Activated naive CD4-positive, alpha-beta T cell treated with anti-CD3 and anti-CD28 coated beads for 36 hours (primary cell): ENCODE measurements at regions not wholly inside any gene's neighbourhood (a gene's known extent, or its start where the extent isn't known, plus 50 kb on each side); places are given as distances from the start of the nearest gene placed in this dataset.

Experiments
- CTCF ChIA-PET: fragments of 350-600 bp; sonication (Branson Sonifier 250); formaldehyde crosslinking; loops from one replicate; lab custom pipeline; 2021; ENCODE audit warnings: antibody characterized with exemption; lab: Charles Lee
- DNase-seq: peaks from one replicate; pipeline ENCODE4 v3.0.0-alpha.2; 2020
- H3K27ac Mint-ChIP-seq: one replicate; pipeline ENCODE4 v1.8.0; 2021; ENCODE audit warnings: mild to moderate bottlenecking, mixed read lengths
- H3K27me3 Mint-ChIP-seq: one replicate; pipeline ENCODE4 v1.8.0; 2021; ENCODE audit warnings: low read depth, mixed read lengths
- H3K36me3 Mint-ChIP-seq: one replicate; pipeline ENCODE4 v1.8.0; 2021; ENCODE audit warnings: low read depth, mixed read lengths
- H3K4me1 Mint-ChIP-seq: one replicate; pipeline ENCODE4 v1.8.0; 2021; ENCODE audit warnings: low read depth, mixed read lengths
- H3K4me3 Mint-ChIP-seq: one replicate; pipeline ENCODE4 v1.8.0; 2021; ENCODE audit warnings: mild to moderate bottlenecking, moderate library complexity, mixed read lengths
- H3K9me3 Mint-ChIP-seq: one replicate; pipeline ENCODE4 v1.8.0; 2021; ENCODE audit warnings: mixed read lengths
- intact Hi-C: fragments of 100-400 bp; cut with micrococcal nuclease; formaldehyde crosslinking; loops from one replicate; pipeline ENCODE4 v1.15.1; 2023

- Mint-ChIP-seq H3K4me3 (no peak overlapping the region), H3K4me1 (no peaks in the 10 kb centered on the region), H3K27ac (no peak overlapping the region), H3K36me3 (no peaks in the 10 kb centered on the region), H3K9me3 (no peaks in the 10 kb centered on the region), H3K27me3 (no peaks in the 10 kb centered on the region)
- no peak for DNase-seq
- CTCF ChIA-PET = interaction anchor here (0.9 to 1.2 kb wide), 3 partner anchors 19 to 377 kb away, joined by 3 to 8 read pairs (median 5); no protein-coding TSS in a partner anchor
- intact Hi-C loops = loop anchor here (5.0 kb wide), 1 partner anchor 621 kb away; no protein-coding TSS in a partner anchor
Observed at GRCh38 chr15:56868170-56868569, 50.3 kb upstream of the TCF12 start.

- Mint-ChIP-seq H3K27ac (no peak overlapping the region), H3K4me1 (no peaks in the 10 kb centered on the region), H3K9me3 (no peaks in the 10 kb centered on the region), H3K4me3 (no peak overlapping the region), H3K27me3 (no peaks in the 10 kb centered on the region), H3K36me3 (no peaks in the 10 kb centered on the region)
- CTCF ChIA-PET = no interaction called here
- DNase-seq = no peak
- intact Hi-C loops = loop anchor here (5.0 kb wide), 1 partner anchor 620 kb away; no protein-coding TSS in a partner anchor
Observed at GRCh38 chr15:56866803-56867202, 51.6 kb upstream of the TCF12 start.

DNA sequence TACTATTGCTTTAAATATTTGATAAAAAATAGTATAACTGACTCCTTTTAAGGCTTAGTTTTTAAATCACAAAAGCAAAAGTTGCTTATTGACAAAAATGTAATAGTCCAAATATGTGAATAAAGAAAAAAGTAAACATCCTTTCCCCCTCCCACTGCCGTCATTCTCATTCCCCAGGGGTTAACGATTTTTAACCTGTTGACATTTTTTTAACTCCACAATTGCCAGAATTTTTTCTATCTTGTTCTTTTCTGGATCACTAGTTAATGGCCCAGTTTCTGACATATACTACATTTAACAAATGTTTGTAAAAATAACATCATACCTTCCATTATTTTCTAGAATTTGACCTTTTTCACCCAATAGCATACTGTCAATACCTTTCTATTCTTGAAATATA is 60.6 kb upstream of the TCF12 start:
- no peak for DNase-seq
- no peak overlapping the region for H3K27ac Mint-ChIP-seq
- H3K4me1 Mint-ChIP-seq = no peaks in the 10 kb centered on the region
- no peaks in the 10 kb centered on the region for H3K27me3 Mint-ChIP-seq
- CTCF ChIA-PET = no interaction called here
- no peaks in the 10 kb centered on the region for H3K36me3 Mint-ChIP-seq
- H3K4me3 Mint-ChIP-seq = no peak overlapping the region
- intact Hi-C loops = no loop called here
- H3K9me3 Mint-ChIP-seq = no peaks in the 10 kb centered on the region

DNA sequence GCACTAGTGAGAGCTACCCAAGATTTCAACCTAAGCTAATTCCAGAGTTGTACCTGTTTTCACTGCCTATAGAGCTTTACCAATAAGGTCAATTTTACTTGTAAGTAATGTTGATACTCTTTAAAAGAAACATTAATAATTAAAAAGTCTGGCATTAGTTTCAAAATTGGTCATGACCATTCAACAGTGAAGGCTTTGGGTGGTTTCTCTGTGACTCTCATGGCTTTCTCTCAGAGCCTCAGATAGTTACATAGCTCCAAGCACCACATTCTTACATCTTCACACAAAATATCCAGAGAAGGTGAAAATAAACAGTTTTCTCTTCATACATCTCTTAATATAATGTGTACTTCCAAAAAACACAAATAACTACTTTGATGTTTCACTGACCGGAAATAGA is 61.5 kb upstream of the TCF12 start:
- intact Hi-C loops = no loop called here
- Mint-ChIP-seq H3K27me3 (no peaks in the 10 kb centered on the region), H3K4me3 (no peak overlapping the region), H3K36me3 (no peaks in the 10 kb centered on the region), H3K27ac (no peak overlapping the region), H3K4me1 (no peaks in the 10 kb centered on the region), H3K9me3 (no peaks in the 10 kb centered on the region)
- DNase-seq = no peak
- CTCF ChIA-PET = interaction anchor here (0.6 kb wide), 1 partner anchor 55 kb away, joined by 3 read pairs; no protein-coding TSS in a partner anchor

DNA sequence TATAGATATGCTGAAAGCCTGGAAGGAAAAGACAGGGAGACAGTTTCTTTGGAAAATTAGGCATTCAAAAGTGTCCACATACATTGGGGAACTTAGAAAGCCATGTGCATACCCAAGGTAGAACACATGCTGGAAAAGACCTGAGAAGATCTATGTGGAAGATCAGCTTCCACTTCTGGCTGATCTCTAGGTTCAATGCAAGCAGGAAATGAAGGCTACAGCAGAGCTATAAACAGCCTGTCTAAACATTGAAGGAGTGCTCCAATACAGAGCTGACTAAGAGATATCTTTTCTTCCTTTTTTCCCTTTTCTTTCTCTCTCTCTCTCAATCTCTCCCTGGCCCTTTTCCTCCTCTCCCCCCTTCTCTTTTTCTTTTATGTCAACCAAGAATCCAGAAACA is 73.6 kb upstream of the TCF12 start:
- no peak for DNase-seq
- CTCF ChIA-PET = no interaction called here
- Mint-ChIP-seq H3K4me3 (no peak overlapping the region), H3K4me1 (no peaks in the 10 kb centered on the region), H3K27me3 (no peaks in the 10 kb centered on the region), H3K27ac (no peak overlapping the region), H3K9me3 (no peaks in the 10 kb centered on the region), H3K36me3 (no peaks in the 10 kb centered on the region)
- intact Hi-C loops = loop anchor here (10.0 kb wide), 1 partner anchor 230 kb away; no protein-coding TSS in a partner anchor

DNA sequence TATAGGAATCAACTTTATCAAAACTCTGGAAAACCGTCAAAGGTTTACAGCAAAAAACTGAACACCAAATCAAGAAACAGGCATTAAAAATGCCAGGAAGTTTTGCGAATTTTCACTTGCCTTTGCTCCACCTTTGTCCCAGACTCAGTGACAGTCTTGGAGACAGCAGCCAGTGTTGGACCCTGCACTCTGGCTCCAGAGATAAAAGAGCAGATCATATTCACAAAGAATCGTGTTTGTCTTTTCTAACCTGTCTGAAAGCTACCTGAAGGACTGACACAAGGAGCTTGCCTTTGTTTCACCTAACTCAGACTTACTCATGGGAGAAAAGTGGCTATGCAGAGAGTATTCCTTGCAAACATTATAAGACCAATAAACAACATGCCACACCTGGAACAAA is 74.0 kb upstream of the TCF12 start:
- no peak overlapping the region for H3K4me3 Mint-ChIP-seq
- H3K27me3 Mint-ChIP-seq = no peaks in the 10 kb centered on the region
- CTCF ChIA-PET = no interaction called here
- no peak for DNase-seq
- H3K36me3 Mint-ChIP-seq = no peaks in the 10 kb centered on the region
- H3K4me1 Mint-ChIP-seq = peaks cover 2% of the 10 kb centered on the region
- H3K9me3 Mint-ChIP-seq = no peaks in the 10 kb centered on the region
- no peak overlapping the region for H3K27ac Mint-ChIP-seq
- intact Hi-C loops = loop anchor here (10.0 kb wide), 1 partner anchor 230 kb away; no protein-coding TSS in a partner anchor

DNA sequence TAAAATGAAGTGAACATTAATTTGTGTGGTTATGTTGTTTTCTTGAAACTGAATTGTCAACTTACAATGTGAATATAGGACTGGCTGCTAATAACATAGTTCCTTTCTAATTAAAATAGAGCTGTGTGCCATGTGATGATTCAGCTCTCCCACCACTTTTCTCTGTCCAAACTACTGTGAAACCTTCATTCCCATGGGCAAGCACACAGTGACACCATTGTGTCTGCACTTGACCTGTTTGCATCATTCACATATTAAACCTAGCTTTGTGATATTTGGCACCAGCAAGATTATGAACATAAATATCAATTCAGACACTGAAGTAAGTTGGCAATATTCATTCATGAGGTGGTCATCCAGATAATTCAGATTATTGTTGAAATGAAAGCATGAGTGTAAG is 78.8 kb upstream of the TCF12 start:
- no peaks in the 10 kb centered on the region for H3K9me3 Mint-ChIP-seq
- no peaks in the 10 kb centered on the region for H3K36me3 Mint-ChIP-seq
- H3K4me3 Mint-ChIP-seq = no peak overlapping the region
- intact Hi-C loops = loop anchor here (10.0 kb wide), 1 partner anchor 225 kb away; no protein-coding TSS in a partner anchor
- H3K27ac Mint-ChIP-seq = no peak overlapping the region
- H3K4me1 Mint-ChIP-seq = peaks cover 6% of the 10 kb centered on the region
- H3K27me3 Mint-ChIP-seq = no peaks in the 10 kb centered on the region
- CTCF ChIA-PET = no interaction called here
- DNase-seq = no peak

GRCh38 chr15:56839099-56839498 is 79.3 kb upstream of the TCF12 start:
- CTCF ChIA-PET = no interaction called here
- intact Hi-C loops = no loop called here
- Mint-ChIP-seq H3K4me1 (peaks cover 6% of the 10 kb centered on the region), H3K27ac (no peak overlapping the region), H3K9me3 (no peaks in the 10 kb centered on the region), H3K27me3 (no peaks in the 10 kb centered on the region), H3K4me3 (no peak overlapping the region), H3K36me3 (no peaks in the 10 kb centered on the region)
- no peak for DNase-seq

- intact Hi-C loops = no loop called here
- H3K9me3 Mint-ChIP-seq = no peaks in the 10 kb centered on the region
- no peak for DNase-seq
- no peak overlapping the region for H3K4me3 Mint-ChIP-seq
- CTCF ChIA-PET = interaction anchor here (0.6 kb wide), 1 partner anchor 378 kb away, joined by 3 read pairs; no protein-coding TSS in a partner anchor
- no peaks in the 10 kb centered on the region for H3K36me3 Mint-ChIP-seq
- H3K27me3 Mint-ChIP-seq = no peaks in the 10 kb centered on the region
- H3K27ac Mint-ChIP-seq = no peak overlapping the region
- peaks cover 6% of the 10 kb centered on the region for H3K4me1 Mint-ChIP-seq
Observed at GRCh38 chr15:56838085-56838484, 80.4 kb upstream of the TCF12 start.

DNA sequence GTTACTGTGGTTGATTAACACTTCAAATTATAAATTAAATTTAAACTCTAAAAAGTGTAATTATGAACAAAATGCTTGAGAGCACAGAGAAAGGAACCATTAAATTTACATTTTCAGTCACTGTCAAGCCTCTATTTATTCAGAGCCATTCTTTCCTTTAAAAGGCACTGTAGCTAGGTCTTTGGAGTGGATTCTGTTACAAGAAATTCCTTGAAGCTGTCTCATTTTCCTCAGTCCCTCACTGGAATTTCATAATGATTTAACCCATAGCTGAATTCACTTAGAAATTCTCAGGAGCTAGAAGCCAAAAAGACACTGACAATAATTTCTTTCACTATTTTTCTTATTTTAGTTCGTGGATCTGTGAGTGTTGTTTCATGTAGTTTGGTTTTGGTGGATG is 81.2 kb upstream of the TCF12 start:
- CTCF ChIA-PET = interaction anchor here (0.6 kb wide), 1 partner anchor 379 kb away, joined by 3 read pairs; no protein-coding TSS in a partner anchor
- Mint-ChIP-seq H3K27me3 (no peaks in the 10 kb centered on the region), H3K9me3 (no peaks in the 10 kb centered on the region), H3K36me3 (no peaks in the 10 kb centered on the region), H3K27ac (no peak overlapping the region), H3K4me3 (no peak overlapping the region), H3K4me1 (peaks cover 6% of the 10 kb centered on the region)
- intact Hi-C loops = no loop called here
- DNase-seq = no peak

DNA sequence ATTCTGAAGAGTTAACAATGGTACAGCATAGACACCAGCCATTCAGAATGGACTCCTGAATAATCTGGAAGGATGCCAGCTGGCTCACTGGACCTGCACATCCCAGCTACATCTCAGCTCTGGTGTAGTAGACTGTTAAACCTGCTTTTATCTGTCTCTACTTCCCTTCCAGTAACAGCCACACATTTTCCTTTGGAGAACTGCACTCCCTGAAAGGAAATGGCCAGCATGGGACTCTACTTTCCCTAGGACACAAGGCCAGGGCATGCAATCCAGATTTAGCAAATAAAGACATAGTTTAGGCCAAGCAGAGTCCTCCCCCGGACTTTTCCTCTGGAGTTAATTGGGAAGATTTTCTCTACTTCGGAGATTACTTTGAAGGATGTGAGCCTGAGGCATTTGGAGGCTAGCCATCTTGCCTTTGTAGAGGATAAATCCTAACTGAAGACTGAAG is 82.7 kb upstream of the TCF12 start:
- H3K27me3 Mint-ChIP-seq = no peaks in the 10 kb centered on the region
- H3K4me1 Mint-ChIP-seq = peaks cover 6% of the 10 kb centered on the region

DNA sequence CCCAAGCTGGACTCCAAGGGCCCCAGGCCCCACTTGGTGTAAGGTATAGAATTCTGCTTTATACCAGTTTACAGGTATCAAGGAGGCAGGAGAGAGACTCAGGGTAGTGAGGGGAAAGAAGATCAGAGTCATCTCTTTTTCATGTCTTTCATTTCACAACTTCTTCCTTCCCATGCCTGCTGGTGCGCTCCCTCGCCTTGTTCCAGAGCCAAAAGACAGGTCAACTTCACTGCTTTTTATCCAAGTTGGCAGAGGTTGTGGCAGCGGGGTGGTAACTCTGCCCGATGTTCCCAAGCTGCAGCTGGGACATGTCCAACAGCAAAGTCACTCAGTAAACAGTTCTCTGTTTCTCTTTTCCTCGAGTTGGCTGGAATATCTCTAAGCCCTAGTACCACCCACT is 86.3 kb upstream of the TCF12 start:
- intact Hi-C loops = no loop called here
- H3K4me1 Mint-ChIP-seq = no peaks in the 10 kb centered on the region
- H3K27ac Mint-ChIP-seq = no peak overlapping the region
- no peak for DNase-seq
- H3K9me3 Mint-ChIP-seq = no peaks in the 10 kb centered on the region
- H3K36me3 Mint-ChIP-seq = no peaks in the 10 kb centered on the region
- no peak overlapping the region for H3K4me3 Mint-ChIP-seq
- CTCF ChIA-PET = no interaction called here
- H3K27me3 Mint-ChIP-seq = no peaks in the 10 kb centered on the region

More for the DNA sequence above, 82.7 kb upstream of the TCF12 start:
- Mint-ChIP-seq H3K9me3 (no peaks in the 10 kb centered on the region), H3K4me3 (no peak overlapping the region), H3K36me3 (no peaks in the 10 kb centered on the region), H3K27ac (no peak overlapping the region)
- intact Hi-C loops = no loop called here
- CTCF ChIA-PET = no interaction called here
- no peak for DNase-seq

GRCh38 chr15:56831467-56832005 is 86.9 kb upstream of the TCF12 start:
- intact Hi-C loops = no loop called here
- Mint-ChIP-seq H3K36me3 (no peaks in the 10 kb centered on the region), H3K27me3 (no peaks in the 10 kb centered on the region), H3K27ac (no peak overlapping the region), H3K9me3 (no peaks in the 10 kb centered on the region), H3K4me1 (no peaks in the 10 kb centered on the region), H3K4me3 (no peak overlapping the region)
- CTCF ChIA-PET = no interaction called here
- no peak for DNase-seq
